SK-N-SH (cell line): ENCODE measurements at regions not wholly inside any gene's neighbourhood (a gene's known extent, or its start where the extent isn't known, plus 50 kb on each side); places are given as distances from the start of the nearest gene placed in this dataset.

Experiments used
- CTCF ChIA-PET: fragments of 300-600, 350-600 bp; formaldehyde crosslinking; extraction: SDS; loops from one replicate; lab custom pipeline; 2021; lab: Yijun Ruan, JAX
- POLR2A ChIA-PET: fragments of 350-600 bp; sonication (Branson Sonifier 250); formaldehyde crosslinking; extraction: SDS; loops from one replicate; lab custom pipeline; 2020; ENCODE audit warnings: antibody characterized with exemption, inconsistent platforms; lab: Yijun Ruan, JAX
- DNase-seq: peaks from one replicate; pipeline ENCODE4 v3.0.0; 2012
- H2AFZ ChIP-seq: fragments of 200-600 bp; sonication (generic); 2 replicates; pipeline ENCODE4 v1.8.1; 2016; ENCODE audit warnings: antibody characterized with exemption, mild to moderate bottlenecking, low read depth
- H3F3A ChIP-seq: fragments of 200-600 bp; sonication (generic); replicated peaks from 2 replicates; pipeline ENCODE3; 2016; ENCODE audit warnings: antibody characterized with exemption, mild to moderate bottlenecking; ENCODE audit not compliant: insufficient read depth
- H3K27ac ChIP-seq, 2 experiments: fragments of 200-500 bp in 1 of 2; fragments of 200-600 bp in 1 of 2; sonication (Bioruptor generic) in 1 of 2; sonication (generic), shearing (Covaris generic) in 1 of 2; 2 replicates each; pipeline versions ENCODE4 v1.5.1 to v1.6.1; 2014 to 2016; ENCODE audit warnings: low read depth in 2 of 2, inconsistent platforms in 1 of 2, low read length in 1 of 2, mild to moderate bottlenecking in 1 of 2, mixed read lengths in 1 of 2
- H3K27me3 ChIP-seq: fragments of 200-600 bp; sonication (generic), shearing (Covaris generic); 2 replicates; pipeline ENCODE4 v1.6.1; 2016; ENCODE audit warnings: mixed run types; ENCODE audit not compliant: insufficient read depth
- H3K36me3 ChIP-seq, 2 experiments: fragments of 200-500 bp in 1 of 2; fragments of 200-600 bp in 1 of 2; sonication (Bioruptor generic) in 1 of 2; sonication (generic) in 1 of 2; replicated peaks in 1 of 2; 2 replicates each; pipeline versions ENCODE3 to v1.5.1; 2014 to 2016; ENCODE audit warnings: low read length in 1 of 2, mild to moderate bottlenecking in 1 of 2; ENCODE audit not compliant: insufficient read depth in 2 of 2, control insufficient read depth in 1 of 2
- H3K4me1 ChIP-seq, 2 experiments: fragments of 200-500 bp in 1 of 2; fragments of 200-600 bp in 1 of 2; sonication (Bioruptor generic) in 1 of 2; sonication (generic), shearing (Covaris generic) in 1 of 2; 2 replicates each; pipeline versions ENCODE4 v1.5.1 to v1.6.1; 2014 to 2016; ENCODE audit warnings: low read depth in 1 of 2, low read length in 1 of 2, mixed run types in 1 of 2; ENCODE audit not compliant: insufficient read depth in 2 of 2, control insufficient read depth in 1 of 2
- H3K4me2 ChIP-seq: fragments of 200-600 bp; sonication (generic), shearing (Covaris generic); 2 replicates; pipeline ENCODE4 v1.6.1; 2017; ENCODE audit warnings: mixed run types
- H3K4me3 ChIP-seq, 2 experiments: fragments of 200-500 bp in 1 of 2; fragments of 200-600 bp in 1 of 2; sonication (Bioruptor generic) in 1 of 2; sonication (generic), shearing (Covaris generic) in 1 of 2; 2 replicates each; pipeline versions ENCODE4 v1.5.1 to v1.8.1; 2014 to 2016; ENCODE audit warnings: low read depth in 2 of 2, inconsistent platforms in 1 of 2, low read length in 1 of 2, mild to moderate bottlenecking in 1 of 2, mixed read lengths in 1 of 2, moderate library complexity in 1 of 2
- H3K79me2 ChIP-seq: fragments of 200-600 bp; sonication (generic); 2 replicates; pipeline ENCODE4 v1.8.1; 2017; ENCODE audit warnings: mild to moderate bottlenecking; ENCODE audit not compliant: insufficient read depth
- H3K9ac ChIP-seq: fragments of 200-600 bp; sonication (generic); 2 replicates; pipeline ENCODE4 v1.6.1; 2017; ENCODE audit warnings: mixed run types
- H3K9me2 ChIP-seq: fragments of 200-600 bp; sonication (generic); 2 replicates; pipeline ENCODE4 v1.6.1; 2017; ENCODE audit warnings: mixed run types
- H3K9me3 ChIP-seq: fragments of 200-600 bp; sonication (generic); 2 replicates; pipeline ENCODE4 v1.6.1; 2017; ENCODE audit warnings: mixed run types, mild to moderate bottlenecking, moderate library complexity
- H4K20me1 ChIP-seq: fragments of 200-600 bp; sonication (generic); 2 replicates; pipeline ENCODE4 v1.6.1; 2017; ENCODE audit warnings: mild to moderate bottlenecking, mixed run types; ENCODE audit not compliant: insufficient read depth
- NFIC ChIP-seq: IDR thresholded peaks from 2 replicates; pipeline ENCODE4 v1.4.0; 2012; ENCODE audit warnings: borderline replicate concordance
- RAD21 ChIP-seq: IDR thresholded peaks from 2 replicates; pipeline ENCODE4 v1.6.1; 2012; ENCODE audit warnings: mild to moderate bottlenecking, low read length
- REST ChIP-seq: IDR thresholded peaks from 2 replicates; pipeline ENCODE4 v1.6.1; 2012; ENCODE audit warnings: mild to moderate bottlenecking, low read depth, low read length, moderate library complexity
- RXRA ChIP-seq: IDR thresholded peaks from 2 replicates; pipeline ENCODE4 v1.4.0; 2012; ENCODE audit warnings: low read depth, mild to moderate bottlenecking, borderline replicate concordance
- TAF1 ChIP-seq: IDR thresholded peaks from 2 replicates; pipeline ENCODE4 v1.6.1; 2012; ENCODE audit warnings: low read depth, mild to moderate bottlenecking, low read length, moderate library complexity, borderline replicate concordance
- USF2 ChIP-seq: fragments of 150-350 bp; IDR thresholded peaks from 2 replicates; pipeline ENCODE4 v1.6.1; 2017; ENCODE audit warnings: antibody characterized with exemption, low read length, low read depth, borderline replicate concordance
- YY1 ChIP-seq: IDR thresholded peaks from 2 replicates; pipeline ENCODE4 v1.4.0; 2012; ENCODE audit warnings: low read depth, mild to moderate bottlenecking
- ZBTB33 ChIP-seq: IDR thresholded peaks from 2 replicates; pipeline ENCODE4 v1.4.0; 2012; ENCODE audit warnings: low read depth, borderline replicate concordance
- WGBS: methylation state at CpG from one replicate; pipeline ENCODE4 v1.1.6; 2017; ENCODE audit warnings: low lambda C conversion rate; 5-methylcytosine and 5-hydroxymethylcytosine counted together
- TF ChIP-seq, protein P1 (sequence below): fragments of 150-350 bp; IDR thresholded peaks from 2 replicates; pipeline ENCODE4 v1.6.1; 2016; ENCODE audit warnings: mild to moderate bottlenecking, low read depth, low read length
- TF ChIP-seq, protein P2 (sequence below): IDR thresholded peaks from 2 replicates; pipeline ENCODE4 v1.4.0; 2012; ENCODE audit warnings: low read depth, borderline replicate concordance

DNA sequence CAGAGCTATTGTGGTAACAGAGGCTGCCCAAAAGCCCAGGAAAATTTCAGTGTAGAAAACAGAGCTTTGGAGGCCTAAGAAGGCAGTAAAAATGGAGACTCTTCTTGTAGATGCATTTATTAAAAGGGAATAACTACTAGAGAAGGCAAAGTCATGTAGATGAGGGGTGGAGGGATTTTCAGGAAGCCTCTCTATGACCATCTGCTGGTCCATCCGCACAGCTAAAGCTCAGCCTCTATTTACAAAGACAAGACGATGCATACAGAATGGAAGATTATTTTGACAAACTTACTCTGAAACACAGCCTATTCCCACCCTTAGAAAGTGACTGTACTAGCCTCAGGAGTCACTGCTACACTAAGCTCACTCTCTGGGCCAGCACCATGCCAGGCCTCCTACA, 71.4 kb downstream of the GLRX5 start:
- ChIA-PET POLR2A (no interaction called here), CTCF (interaction anchor here (0.8 to 7.2 kb wide), 5 partner anchors 38 to 669 kb away, joined by 3 to 69 read pairs (median 3); no protein-coding TSS in a partner anchor)
- no peak for TF ChIP-seq REST
- no peak for TF ChIP-seq RAD21
- TF ChIP-seq, protein P1, sequence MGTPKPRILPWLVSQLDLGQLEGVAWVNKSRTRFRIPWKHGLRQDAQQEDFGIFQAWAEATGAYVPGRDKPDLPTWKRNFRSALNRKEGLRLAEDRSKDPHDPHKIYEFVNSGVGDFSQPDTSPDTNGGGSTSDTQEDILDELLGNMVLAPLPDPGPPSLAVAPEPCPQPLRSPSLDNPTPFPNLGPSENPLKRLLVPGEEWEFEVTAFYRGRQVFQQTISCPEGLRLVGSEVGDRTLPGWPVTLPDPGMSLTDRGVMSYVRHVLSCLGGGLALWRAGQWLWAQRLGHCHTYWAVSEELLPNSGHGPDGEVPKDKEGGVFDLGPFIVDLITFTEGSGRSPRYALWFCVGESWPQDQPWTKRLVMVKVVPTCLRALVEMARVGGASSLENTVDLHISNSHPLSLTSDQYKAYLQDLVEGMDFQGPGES, result no peak
- TF ChIP-seq, protein P2, sequence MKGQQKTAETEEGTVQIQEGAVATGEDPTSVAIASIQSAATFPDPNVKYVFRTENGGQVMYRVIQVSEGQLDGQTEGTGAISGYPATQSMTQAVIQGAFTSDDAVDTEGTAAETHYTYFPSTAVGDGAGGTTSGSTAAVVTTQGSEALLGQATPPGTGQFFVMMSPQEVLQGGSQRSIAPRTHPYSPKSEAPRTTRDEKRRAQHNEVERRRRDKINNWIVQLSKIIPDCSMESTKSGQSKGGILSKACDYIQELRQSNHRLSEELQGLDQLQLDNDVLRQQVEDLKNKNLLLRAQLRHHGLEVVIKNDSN, result no peak
- TF ChIP-seq TAF1, result no peak
- no peak for TF ChIP-seq NFIC
- no peak for TF ChIP-seq ZBTB33
- no peak for TF ChIP-seq RXRA
- no peak for TF ChIP-seq YY1
- TF ChIP-seq USF2, result no peak

More for the DNA sequence above, 71.4 kb downstream of the GLRX5 start:
- Histone ChIP-seq H3K9ac (no peak overlapping the region), H3K36me3 (no peaks in the 10 kb centered on the region), H3K27ac (no peak overlapping the region), H3K4me3 (no peak overlapping the region), H2AFZ (no peak overlapping the region), H3K79me2 (no peaks in the 10 kb centered on the region), H3K4me1 (no peaks in the 10 kb centered on the region), H3K27me3 (no peaks in the 10 kb centered on the region; the same call in 1 of the 2 replicates), H3F3A (no peaks in the 10 kb centered on the region), H3K4me2 (no peak overlapping the region), H3K9me2 (no peaks in the 10 kb centered on the region), H3K9me3 (no peaks in the 10 kb centered on the region), H4K20me1 (no peaks in the 10 kb centered on the region)
- DNase-seq, result no peak
- 27% methylated on average over 2 of the region's 2 CpGs for WGBS
